ENCODE measurements at regions not wholly inside any gene's neighbourhood (a gene's known extent, or its start where the extent isn't known, plus 50 kb on each side); places are given as distances from the start of the nearest gene placed in this dataset.
"Not testable (repeated sequence)": the region's sequence is repeated elsewhere in the genome, so short reads cannot be mapped to it uniquely, and the experiment has no call there.

GRCh38 chr15:26115229-26115943 lies 252.3 kb upstream of the ATP10A start:
- no peak for DNase-seq

GRCh38 chr15:26114128-26114527 lies 251.0 kb upstream of the ATP10A start:
- not testable (repeated sequence) for DNase-seq

GRCh38 chr15:26113296-26113695 lies 250.2 kb upstream of the ATP10A start:
- no peak for DNase-seq

- no peak for DNase-seq
These were observed 246.1 kb upstream of the ATP10A start for GRCh38 chr15:26109203-26109602.

GRCh38 chr15:26106556-26106955 lies 243.4 kb upstream of the ATP10A start:
- no peak for DNase-seq

- no peak for DNase-seq
These were observed 239.9 kb upstream of the ATP10A start for GRCh38 chr15:26103002-26103404.

GRCh38 chr15:26102365-26102764 lies 239.2 kb upstream of the ATP10A start:
- no peak for DNase-seq

- DNase-seq, result no peak
These were observed 238.3 kb upstream of the ATP10A start for GRCh38 chr15:26101443-26101842.

GRCh38 chr15:26098801-26099200 lies 235.7 kb upstream of the ATP10A start:
- no peak for DNase-seq

- no peak for DNase-seq
These were observed 234.1 kb upstream of the ATP10A start for GRCh38 chr15:26097216-26097615.

GRCh38 chr15:26096581-26096980 lies 233.5 kb upstream of the ATP10A start:
- no peak for DNase-seq

GRCh38 chr15:26095710-26096330 lies 232.7 kb upstream of the ATP10A start:
- no peak for DNase-seq

GRCh38 chr15:26091184-26091583 lies 228.1 kb upstream of the ATP10A start:
- no peak for DNase-seq

GRCh38 chr15:26087881-26088280 lies 224.8 kb upstream of the ATP10A start:
- no peak for DNase-seq

GRCh38 chr15:26087395-26087794 lies 224.3 kb upstream of the ATP10A start:
- DNase-seq, result no peak

- DNase-seq, result no peak
These were observed 221.6 kb upstream of the ATP10A start for GRCh38 chr15:26084771-26085170.

GRCh38 chr15:26083896-26084295 lies 220.8 kb upstream of the ATP10A start:
- no peak for DNase-seq

- DNase-seq, result no peak
These were observed 220.3 kb upstream of the ATP10A start for GRCh38 chr15:26083457-26083856.

- peak; percentile 98 for DNase-seq
These were observed 219.3 kb upstream of the ATP10A start for GRCh38 chr15:26082221-26083109.

GRCh38 chr15:26081758-26082220 lies 218.7 kb upstream of the ATP10A start:
- DNase-seq, result no peak

- DNase-seq, result no peak
These were observed 212.6 kb upstream of the ATP10A start for GRCh38 chr15:26075770-26076169.

GRCh38 chr15:26073430-26074333 lies 210.6 kb upstream of the ATP10A start:
- DNase-seq, result no peak
